Stimulated activated CD4-positive, alpha-beta T cell treated with anti-CD3 and anti-CD28 coated beads, Interleukin-12 subunit alpha, Interleukin-12 subunit beta, amount 100 ng/mL, for 24 hours (primary cell): ENCODE measurements at regions not wholly inside any gene's neighbourhood (a gene's known extent, or its start where the extent isn't known, plus 50 kb on each side); places are given as distances from the start of the nearest gene placed in this dataset.
"Not testable (repeated sequence)": the region's sequence is repeated elsewhere in the genome, so short reads cannot be mapped to it uniquely, and the experiment has no call there.

Source experiments
- DNase-seq, 2 experiments: peaks; one replicate each; pipeline ENCODE4 v3.0.0-alpha.2; 2020; ENCODE audit warnings: low read depth in 2 of 2

DNA sequence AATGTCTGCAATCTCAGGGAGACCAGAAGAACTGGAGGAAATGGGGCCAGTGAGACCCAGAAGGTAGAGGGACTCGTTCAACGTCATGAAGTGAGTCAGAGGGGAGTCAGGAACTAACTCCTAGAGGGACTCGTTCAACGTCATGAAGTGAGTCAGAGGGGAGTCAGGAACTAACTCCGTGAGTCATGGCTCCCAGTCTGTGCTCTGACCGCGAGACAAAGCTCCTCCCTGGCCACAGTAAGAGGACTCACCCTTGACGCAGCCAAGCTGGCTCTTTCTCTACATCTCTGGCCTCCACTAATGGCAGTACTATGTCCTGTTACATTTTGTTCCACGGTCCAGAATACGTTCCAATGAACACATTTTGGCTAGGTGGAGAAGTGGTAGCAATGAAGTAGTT is 902.5 kb downstream of the KCNJ2 start:
- DNase-seq = no peak

DNA sequence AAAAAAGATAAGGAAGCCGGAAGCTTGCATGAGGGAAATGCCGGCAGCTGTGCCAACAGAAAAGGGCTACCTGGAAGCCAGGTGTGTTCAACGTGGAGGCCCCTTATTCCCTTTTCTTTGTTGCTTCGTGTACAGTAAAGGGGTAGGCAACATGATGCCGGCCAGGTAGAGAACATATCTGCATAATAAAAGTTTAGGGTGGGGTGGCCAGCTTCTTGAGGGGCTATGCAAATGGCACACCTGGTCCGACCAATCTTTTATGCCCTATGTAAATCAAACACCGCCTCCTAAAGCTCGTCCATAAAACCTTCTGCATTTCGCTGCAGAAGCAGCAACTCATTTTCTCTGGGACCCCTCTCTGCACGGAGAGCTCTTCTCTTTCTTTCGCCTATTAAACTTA is 911.6 kb downstream of the KCNJ2 start:
- no peak for DNase-seq

DNA sequence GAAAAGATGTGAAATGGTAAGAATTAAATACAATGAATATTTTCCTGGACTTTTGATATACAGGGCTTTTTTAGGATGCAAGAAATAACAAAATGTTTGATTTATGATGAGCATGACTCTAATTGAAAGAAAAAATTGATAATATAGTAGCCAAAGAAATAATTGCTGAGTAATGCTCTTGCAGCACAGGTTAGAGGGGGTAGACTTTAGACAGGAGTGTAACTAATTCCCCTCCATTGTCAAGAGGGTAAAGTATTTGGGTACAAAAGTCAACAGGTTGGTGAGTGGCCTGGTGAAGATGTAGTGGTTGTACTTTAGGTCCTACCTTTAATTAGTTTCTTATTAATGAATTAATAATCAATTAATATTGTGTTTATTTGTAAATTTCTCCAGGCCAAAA is 912.3 kb downstream of the KCNJ2 start:
- DNase-seq = no peak

DNA sequence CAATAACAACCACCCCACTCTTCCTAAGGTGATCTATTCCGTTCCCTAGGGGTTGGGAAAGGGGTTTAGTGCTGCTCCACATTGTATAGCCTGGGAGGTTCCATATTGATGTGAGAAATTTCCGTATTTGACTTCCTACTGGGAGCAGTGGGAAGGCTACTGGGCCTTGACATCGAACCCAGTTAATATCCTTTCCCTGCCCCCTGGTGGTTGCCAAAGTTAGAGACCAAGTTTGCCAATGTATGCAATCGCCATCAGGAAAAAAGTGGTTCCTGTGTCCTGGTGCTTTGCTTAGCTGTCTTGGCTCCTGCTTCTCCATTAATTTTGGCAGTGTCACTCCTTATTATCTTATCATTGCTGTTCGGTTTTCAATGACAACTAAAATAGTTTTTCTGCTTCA is 914.9 kb downstream of the KCNJ2 start:
- no peak for DNase-seq

DNA sequence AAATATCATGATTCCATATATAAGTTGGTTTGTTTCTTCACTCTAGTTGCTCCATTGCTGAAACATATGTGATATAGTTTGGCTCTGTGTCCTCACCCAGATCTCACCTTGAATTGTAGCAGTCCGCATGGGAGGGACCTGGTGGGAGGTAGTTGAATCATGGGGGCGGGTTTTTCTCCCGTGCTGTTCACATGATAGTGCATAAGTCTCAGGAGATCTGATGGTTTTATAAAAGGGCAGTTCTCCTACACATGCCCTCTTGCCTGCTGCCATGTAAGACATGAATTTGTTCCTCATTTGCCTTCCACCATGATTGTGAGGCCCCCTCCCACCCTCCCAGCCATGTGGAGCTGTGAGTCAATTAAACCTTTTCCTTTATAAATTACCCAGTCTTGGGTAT is 915.5 kb downstream of the KCNJ2 start:
- DNase-seq = no peak

DNA sequence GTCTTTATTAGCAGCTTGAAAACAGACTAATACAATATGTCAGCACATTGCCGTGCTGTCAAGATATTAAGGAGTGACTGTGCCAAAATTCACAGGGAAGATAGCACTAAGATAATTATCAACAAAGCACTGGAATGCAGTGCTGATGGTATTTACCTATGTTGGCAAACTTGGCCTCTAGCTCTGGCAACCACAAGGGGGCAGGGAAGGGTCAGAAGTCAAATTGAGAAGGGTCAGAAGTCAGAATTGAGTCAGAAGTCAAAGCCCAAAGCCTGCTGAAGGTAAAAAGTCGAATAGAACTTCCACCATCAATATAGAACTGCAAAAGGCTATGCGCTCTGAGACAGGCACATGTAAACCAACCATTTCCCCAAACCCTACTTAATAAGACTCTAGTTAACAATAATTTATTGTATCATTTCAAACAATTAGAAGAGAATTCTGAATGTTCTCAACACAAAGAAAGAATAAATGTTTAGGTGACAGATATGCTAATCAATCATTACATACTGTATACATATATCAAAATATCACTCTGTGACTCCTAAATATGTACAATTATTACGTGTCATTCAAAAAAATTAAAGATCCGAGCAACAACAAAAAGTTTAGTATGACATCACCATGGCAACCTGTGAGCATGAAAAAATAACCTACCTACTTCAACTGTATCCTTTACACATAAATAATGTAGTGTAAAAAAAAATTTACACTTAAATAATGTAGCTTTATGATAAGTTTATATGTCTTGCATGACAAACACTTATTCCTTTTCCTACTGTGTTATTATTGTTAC is 916.1 kb downstream of the KCNJ2 start:
- no peak for DNase-seq

DNA sequence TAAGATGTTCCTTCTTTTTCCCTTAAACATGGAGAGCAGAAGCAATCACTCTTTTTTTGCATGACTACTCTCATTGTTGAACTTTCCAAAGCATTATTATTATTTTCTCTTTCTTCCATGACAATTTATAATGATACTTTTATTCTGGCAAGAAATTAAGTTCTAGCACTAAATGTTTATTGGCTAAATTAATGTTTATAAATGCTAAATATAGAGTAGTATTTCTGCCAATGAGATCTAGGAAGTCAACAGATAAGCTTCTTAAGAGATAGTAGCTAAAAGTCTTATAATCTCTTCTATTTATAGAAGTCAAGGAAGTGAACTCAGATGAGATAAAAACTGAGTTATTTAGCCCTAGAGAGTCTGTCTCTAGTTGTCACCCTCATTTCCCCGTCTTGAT is 920.1 kb downstream of the KCNJ2 start:
- no peak for DNase-seq

DNA sequence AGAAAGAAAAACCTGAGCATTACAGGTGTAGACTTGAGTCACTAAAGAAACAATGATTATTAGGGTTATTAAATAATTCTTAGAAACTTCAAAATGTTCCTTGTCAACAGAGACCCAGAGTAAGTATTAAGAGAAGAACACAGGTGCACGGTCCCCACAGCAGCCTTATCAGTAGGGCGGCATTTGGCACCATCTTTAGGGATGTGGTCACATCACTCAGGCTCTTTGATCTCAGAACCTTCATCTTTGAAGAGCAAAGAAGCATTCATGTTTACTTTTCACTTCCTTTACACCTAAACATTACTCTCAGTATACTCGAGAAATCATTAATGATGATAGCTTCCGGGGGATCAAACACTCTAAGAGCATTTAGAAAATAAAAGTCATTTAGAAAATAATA is 928.7 kb downstream of the KCNJ2 start:
- DNase-seq = no peak

DNA sequence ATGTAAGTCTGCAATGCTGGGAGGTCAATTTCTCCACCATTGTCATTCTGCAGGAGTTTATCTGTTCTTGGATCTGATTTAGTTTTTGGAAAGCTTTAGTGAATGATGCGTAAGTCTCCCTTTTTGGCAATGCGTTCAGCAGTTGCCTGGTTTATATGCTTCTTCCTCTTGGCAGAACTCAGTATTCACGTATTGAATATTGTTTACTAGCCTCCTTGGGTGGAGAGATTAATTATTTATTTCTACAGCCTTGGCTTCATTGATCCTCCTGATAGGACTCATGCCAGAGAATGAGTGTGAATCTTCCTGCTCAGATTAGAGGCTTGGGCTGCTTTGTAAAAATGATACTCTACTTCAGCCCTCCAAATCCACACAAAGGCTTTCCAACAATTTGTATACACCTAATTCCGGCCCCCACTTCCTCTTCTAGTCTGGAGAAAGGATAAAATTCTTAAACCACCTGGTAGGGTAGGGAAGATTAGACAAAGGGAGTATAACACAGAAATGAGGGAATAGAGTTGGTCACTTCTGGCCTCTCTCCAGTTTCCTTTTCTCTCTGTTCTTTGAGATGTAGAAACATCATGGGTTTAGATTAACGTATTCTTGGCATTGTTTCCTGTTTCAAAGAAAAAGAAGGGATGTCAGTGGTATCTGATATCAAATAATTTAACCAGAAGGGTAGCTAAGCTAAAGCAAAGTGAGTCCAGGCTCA is 929.8 kb downstream of the KCNJ2 start:
- no peak for DNase-seq

DNA sequence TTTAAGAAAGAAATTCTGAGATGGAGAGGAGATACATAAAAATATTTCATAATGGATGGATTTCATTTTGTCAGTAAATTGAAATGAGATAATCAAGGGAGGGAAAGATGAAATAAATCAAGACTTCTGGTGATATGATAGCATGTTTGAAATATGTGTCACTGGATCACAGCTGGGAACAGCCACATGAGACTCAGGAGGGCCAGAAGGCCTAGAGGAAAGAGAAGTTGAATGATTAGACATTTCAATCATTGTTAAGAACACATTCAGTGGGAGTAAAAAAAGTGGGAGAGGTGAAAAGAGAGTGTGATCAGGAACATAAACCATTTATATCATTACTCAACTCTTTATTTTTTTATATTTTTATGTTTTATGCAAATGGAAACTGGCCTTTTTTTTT is 933.4 kb downstream of the KCNJ2 start:
- DNase-seq = no peak

DNA sequence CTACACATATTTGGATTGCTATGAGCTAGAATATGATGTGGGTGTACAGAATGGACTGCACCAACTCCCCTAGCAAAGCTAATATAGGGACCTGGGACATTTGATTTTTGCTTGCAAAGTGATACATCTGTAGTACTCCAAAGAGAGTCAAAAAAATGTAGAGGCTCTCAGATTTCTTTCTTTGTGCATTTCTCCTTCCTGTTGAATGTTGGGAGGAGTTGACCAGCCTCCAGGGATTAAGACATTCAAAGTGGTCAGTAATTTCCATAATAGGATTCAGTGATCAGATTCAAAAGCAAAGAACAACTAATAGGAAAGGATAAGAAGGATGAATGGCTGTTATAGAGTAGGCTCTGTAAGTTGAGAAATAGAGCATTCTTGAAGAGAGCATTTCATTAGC is 934.9 kb downstream of the KCNJ2 start:
- no peak for DNase-seq

DNA sequence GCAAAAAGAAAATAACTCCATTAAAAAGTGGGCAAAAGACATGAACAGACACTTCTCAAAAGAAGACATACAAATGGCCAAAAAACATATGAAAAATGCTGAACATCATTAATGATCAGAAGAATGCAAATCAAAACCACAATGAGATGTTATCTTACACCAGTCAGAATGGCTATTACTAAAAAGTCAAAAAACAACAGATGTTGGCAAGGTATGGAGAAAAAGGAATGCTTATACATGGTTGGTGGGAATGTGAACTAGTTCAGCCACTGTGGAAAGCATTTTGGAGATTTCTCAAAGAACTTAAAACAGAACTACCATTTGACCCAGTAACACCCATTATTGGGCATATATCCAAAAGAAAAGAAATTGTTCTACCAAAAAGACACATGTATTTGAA is 936.7 kb downstream of the KCNJ2 start:
- DNase-seq = not testable (repeated sequence)

DNA sequence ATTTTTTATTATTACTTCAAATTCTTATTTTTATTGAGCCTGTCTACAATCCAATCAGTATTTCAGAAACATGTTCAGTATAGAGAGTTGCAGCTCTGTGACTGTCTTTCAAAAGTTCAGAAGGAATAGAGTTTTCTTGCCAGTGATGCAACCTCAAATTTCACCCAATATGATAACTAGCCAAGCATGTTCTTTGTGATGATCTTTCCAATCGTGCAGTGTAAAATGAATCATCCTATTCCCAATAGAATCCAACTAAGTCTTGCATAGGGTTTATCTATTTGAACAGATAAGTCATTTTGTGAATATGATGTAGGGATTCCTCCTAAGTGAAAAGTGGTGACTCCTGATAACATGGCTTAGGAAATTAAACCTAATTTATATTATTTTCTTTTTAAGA is 937.8 kb downstream of the KCNJ2 start:
- DNase-seq = no peak

DNA sequence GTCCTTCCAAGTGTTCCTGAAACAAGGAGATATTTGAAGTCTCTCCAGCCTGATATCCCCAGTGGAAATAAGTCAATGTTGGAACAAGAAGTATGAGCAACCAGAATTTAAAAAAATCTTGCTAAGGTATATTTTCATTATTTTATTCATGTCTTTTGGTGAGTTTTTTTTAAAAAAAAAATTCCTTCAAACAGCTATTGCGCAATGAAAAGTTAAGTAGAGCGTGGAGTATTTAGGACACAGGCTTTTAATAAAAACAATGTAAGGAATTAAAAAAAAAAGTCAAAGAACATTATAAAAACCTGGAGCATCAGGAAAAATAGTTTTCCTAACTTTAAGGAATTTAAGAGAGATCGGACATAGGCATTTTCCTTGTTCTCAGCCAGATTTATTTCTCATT is 940.4 kb downstream of the KCNJ2 start:
- no peak for DNase-seq

DNA sequence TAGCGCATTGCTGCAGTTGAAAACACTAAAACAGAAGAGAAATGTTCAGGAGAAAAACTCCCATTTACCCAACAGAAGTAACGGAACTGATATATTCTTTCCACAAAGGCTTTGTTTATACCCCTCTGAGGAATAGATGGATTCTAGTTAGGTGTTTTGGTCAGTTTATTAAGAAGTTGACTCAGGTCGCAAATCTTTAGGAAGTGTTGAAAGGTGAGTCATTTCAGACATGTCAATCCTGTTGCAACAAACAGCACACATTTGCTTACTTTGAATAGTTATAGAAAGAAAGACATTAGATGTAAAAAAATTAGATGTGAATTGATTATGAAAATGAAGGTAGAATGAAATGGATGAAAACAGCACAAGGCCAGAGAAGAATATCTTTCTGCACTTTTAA is 941.0 kb downstream of the KCNJ2 start:
- DNase-seq = no peak

DNA sequence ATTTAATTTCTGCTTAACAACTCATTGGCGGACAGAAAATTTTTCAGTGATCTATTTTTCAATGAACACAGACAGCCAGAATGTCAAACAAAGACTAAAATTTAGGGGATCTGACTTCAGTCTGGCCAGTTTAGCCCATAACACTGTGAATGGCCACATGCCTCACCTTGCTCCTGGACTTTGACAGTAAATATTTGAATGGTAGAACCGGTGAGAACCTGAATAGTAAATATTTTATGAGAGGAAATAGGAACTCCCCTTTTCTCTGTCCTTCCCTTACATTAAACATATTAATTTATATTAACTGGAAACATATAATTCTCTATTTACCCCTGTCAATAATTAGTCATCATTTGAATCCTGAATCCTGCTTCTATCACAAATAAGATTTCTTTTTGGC is 942.1 kb downstream of the KCNJ2 start:
- DNase-seq = no peak

DNA sequence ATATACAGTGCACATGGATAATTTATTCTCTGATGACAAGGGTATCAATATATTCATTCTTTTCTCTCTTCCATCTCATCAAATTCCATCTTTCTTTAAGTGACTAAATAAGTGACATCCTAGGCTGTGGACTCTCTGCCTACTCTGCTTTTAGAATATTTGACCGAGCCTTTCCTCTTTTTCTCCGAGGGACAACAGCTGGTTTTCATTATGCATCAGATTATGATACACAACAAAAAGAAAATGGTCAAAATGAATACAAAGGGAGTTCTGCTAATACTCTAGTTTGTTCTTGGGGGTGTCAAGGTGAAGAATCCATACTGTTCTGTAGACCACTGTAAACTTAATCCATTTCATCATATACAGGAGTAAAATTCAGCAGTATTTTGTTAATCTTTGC is 942.6 kb downstream of the KCNJ2 start:
- DNase-seq = no peak

DNA sequence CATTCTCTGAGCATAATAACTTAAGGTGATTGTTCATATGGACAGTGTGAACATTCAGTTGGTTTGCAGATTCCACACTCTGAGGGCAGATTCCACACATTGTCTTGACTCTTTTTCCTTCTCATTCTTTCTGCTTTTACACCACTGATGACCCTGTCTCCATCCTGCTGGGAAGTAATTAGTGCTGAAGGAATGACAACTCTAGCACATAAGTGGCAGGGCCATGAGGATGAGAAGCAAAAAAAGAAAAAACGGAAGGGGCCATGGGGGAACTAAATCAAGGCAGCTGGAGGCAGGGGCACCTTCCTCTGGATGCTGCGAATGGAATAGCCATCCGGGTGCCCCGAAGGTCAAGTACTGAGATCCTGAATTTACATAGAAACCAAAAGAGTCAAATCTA is 944.0 kb downstream of the KCNJ2 start:
- DNase-seq = no peak

DNA sequence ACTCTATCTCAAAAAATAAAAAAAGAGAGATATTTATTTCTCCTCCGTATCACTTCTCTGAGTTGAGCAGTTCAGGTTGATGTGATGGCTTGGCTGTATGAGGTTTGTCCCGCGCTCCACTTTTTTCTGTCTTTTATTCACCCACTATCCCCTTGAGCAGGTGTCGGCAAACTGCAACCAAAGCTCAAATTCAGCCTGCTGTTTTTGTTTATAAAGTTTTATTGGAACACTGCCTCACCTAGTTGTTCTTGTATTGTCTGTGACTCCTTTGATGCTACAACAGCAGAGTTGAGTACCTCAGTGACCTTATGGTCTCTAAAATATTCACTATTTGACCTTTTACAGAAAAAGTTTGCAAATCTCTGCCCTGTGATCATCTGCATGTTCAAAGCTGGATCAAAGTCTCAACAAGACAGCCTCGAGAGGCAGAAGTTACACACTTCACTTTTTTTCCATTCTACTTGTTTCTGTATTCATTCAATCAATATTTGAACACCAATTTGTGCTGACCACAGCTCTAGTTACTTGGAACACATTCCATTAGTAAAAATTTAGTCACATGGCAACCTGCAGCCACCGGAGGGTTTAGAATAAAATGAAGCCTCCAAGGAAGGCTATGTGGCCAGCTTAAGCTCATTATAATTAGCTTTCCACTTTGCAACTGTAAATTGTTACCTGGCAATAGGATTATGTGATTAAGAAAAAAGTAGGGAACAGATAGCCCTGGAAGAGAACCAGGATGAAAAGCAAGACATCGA is 945.8 kb downstream of the KCNJ2 start:
- DNase-seq = no peak

DNA sequence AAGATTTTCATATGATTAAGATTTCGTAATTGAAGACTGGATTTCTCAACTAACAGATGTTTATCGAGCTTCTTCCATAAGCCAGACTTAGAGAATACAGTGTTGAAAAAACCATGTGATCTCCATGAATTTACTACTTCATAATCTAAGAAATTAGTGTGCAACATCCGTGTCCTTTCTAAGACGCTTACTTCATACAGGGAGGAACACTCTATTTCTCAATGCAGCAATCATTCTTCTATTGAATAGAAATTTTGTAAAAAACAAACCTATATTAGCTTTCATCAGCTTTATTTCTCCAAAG is 946.3 kb downstream of the KCNJ2 start:
- DNase-seq = no peak

DNA sequence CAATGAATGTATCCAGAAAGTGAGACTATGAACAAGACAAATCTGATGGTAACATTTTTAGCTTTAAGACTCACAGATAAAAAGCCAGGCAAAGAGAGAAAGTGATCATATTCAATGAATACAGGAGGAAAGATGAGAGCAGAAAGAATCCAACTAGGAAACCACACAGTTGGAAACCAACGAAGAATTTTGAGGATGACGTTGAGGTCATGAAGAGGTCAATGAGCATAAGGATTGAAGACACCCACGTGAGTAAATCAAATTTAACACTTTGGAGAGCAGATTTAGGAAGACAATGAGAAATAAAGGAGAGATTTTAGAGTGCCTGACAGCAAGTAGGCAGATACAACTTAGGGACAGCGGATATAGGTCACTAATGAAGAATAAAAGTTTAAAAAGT is 948.1 kb downstream of the KCNJ2 start:
- DNase-seq = no peak

DNA sequence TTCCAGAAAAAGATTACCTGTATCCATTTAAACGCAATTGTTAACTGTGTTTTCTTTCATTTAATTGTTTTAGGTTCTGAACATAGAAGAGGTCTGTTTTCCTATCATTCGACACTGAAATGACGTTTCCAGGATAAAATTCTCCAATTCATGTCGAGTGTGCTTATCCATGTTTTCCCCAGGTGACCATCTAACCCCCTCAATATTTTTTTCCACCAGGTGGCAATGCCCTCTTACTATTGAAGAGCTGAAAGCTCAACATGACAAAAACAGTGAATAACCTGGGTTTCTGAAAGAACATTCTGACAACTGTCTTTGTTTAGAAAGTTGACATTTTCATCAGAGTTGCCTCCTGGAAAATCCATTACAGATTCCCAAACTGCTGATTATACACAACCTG is 948.7 kb downstream of the KCNJ2 start:
- no peak for DNase-seq

DNA sequence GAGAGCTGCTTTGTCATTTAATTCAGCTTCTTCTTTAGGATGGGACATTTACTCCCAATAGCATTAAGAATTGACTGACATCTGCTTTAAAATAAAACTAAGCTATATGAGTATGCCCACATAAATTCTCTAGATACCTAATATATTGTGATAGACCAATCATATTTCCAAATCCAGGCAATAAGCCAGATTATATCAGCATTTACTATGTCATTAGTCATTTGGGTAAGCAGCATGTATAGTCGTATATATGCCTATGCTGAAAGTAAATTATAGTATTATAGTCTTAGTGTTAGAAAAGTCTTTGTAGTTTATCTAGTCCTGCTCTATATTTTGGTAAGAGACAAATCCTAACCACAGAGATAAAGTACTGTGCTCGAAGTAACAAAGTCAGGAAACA is 958.1 kb downstream of the KCNJ2 start:
- no peak for DNase-seq
